Lower leg skin (tissue), 3 donors: ENCODE measurements at regions not wholly inside any gene's neighbourhood (a gene's known extent, or its start where the extent isn't known, plus 50 kb on each side); places are given as distances from the start of the nearest gene placed in this dataset.

Experiments
- CTCF ChIP-seq, 3 donors: fragments of 450-650 bp; IDR thresholded peaks; one replicate each; pipeline ENCODE4 v1.5.1; 2016; ENCODE audit warnings: antibody characterized with exemption in 3 of 3, mild to moderate bottlenecking in 3 of 3, moderate library complexity in 2 of 3
- POLR2A ChIP-seq, 2 donors: fragments of 450-650 bp; IDR thresholded peaks; one replicate each; pipeline ENCODE4 v1.6.1; 2016 to 2017; ENCODE audit warnings: antibody characterized with exemption in 2 of 2, mild to moderate bottlenecking in 1 of 2, moderate library complexity in 1 of 2

DNA sequence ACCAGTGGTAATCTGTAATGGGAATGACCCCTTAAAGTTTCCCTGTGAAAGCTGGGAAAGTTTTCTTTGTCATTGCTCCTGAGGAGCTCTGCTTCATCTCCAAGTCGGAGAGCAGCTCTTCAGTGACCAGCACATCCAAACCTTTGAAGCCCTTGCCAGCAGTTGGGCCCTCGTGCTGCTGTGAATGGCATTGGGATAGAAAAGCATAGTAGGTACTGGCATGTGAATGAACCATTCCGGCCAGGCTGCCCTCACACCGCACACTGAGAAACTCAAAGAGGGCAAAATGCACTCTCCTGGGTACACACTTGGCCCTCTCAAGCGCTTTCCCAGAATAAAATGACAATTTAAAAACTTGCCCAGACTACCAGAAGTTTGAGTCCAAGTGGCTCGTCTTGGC lies 1135.0 kb upstream of the WWC1 start:
- TF ChIP-seq CTCF (IDR thresholded peaks at IDR 0.05) (no peak), POLR2A (IDR thresholded peaks at IDR 0.05) (no peak)
